ENCODE measurements at regions not wholly inside any gene's neighbourhood (a gene's known extent, or its start where the extent isn't known, plus 50 kb on each side); places are given as distances from the start of the nearest gene placed in this dataset.

- FAIRE-seq = no peak
- no peak for DNase-seq (ENCODE audit: insufficient read length, low spot score)
- no peak for TF ChIP-seq POLR2A (IDR thresholded peaks at IDR 0.05; ENCODE audit: low read depth, low read length)
These were observed 202.4 kb downstream of the INSIG2 start for GRCh38 chr2:118290411-118291250.

- no peak for TF ChIP-seq POLR2A (IDR thresholded peaks at IDR 0.05; ENCODE audit: low read depth, low read length)
- no peak for DNase-seq (ENCODE audit: insufficient read length, low spot score)
- FAIRE-seq = no peak
These were observed 190.7 kb downstream of the INSIG2 start for GRCh38 chr2:118279005-118279404.

- no peak for DNase-seq (ENCODE audit: insufficient read length, low spot score)
- no peak for FAIRE-seq
- no peak for TF ChIP-seq POLR2A (IDR thresholded peaks at IDR 0.05; ENCODE audit: low read depth, low read length)
These were observed 189.8 kb downstream of the INSIG2 start for GRCh38 chr2:118278046-118278445.

- DNase-seq (ENCODE audit: insufficient read length, low spot score) = no peak
- no peak for FAIRE-seq
- TF ChIP-seq POLR2A (IDR thresholded peaks at IDR 0.05; ENCODE audit: low read depth, low read length) = no peak
These were observed 186.7 kb downstream of the INSIG2 start for GRCh38 chr2:118274841-118275510.

- FAIRE-seq (no peak), DNase-seq (ENCODE audit: insufficient read length, low spot score) (no peak)
- no peak for TF ChIP-seq POLR2A (IDR thresholded peaks at IDR 0.05; ENCODE audit: low read depth, low read length)
These were observed 184.1 kb downstream of the INSIG2 start for GRCh38 chr2:118272391-118272790.

- no peak for DNase-seq (ENCODE audit: insufficient read length, low spot score)
- no peak for TF ChIP-seq POLR2A (IDR thresholded peaks at IDR 0.05; ENCODE audit: low read depth, low read length)
- FAIRE-seq = no peak
These were observed 181.3 kb downstream of the INSIG2 start for GRCh38 chr2:118269408-118270051.

- no peak for FAIRE-seq
- DNase-seq (ENCODE audit: insufficient read length, low spot score) = no peak
These were observed 180.0 kb downstream of the INSIG2 start for GRCh38 chr2:118268268-118268667.

GRCh38 chr2:118265873-118266455, 177.7 kb downstream of the INSIG2 start:
- no peak for FAIRE-seq

More at GRCh38 chr2:118268268-118268667, 180.0 kb downstream of the INSIG2 start:
- TF ChIP-seq POLR2A (IDR thresholded peaks at IDR 0.05; ENCODE audit: low read depth, low read length) = no peak

GRCh38 chr2:118264232-118264990, 176.1 kb downstream of the INSIG2 start:
- DNase-seq (ENCODE audit: insufficient read length, low spot score) = no peak

More at GRCh38 chr2:118265873-118266455, 177.7 kb downstream of the INSIG2 start:
- TF ChIP-seq POLR2A (IDR thresholded peaks at IDR 0.05; ENCODE audit: low read depth, low read length) = no peak
- no peak for DNase-seq (ENCODE audit: insufficient read length, low spot score)

GRCh38 chr2:118257696-118258095, 169.4 kb downstream of the INSIG2 start:
- FAIRE-seq (no peak), DNase-seq (ENCODE audit: insufficient read length, low spot score) (no peak)
- TF ChIP-seq POLR2A (IDR thresholded peaks at IDR 0.05; ENCODE audit: low read depth, low read length) = no peak

More at GRCh38 chr2:118264232-118264990, 176.1 kb downstream of the INSIG2 start:
- no peak for FAIRE-seq
- no peak for TF ChIP-seq POLR2A (IDR thresholded peaks at IDR 0.05; ENCODE audit: low read depth, low read length)

GRCh38 chr2:118255771-118256372, 167.6 kb downstream of the INSIG2 start:
- no peak for TF ChIP-seq POLR2A (IDR thresholded peaks at IDR 0.05; ENCODE audit: low read depth, low read length)
- FAIRE-seq = no peak
- no peak for DNase-seq (ENCODE audit: insufficient read length, low spot score)

GRCh38 chr2:118255301-118255700, 167.0 kb downstream of the INSIG2 start:
- FAIRE-seq (no peak), DNase-seq (ENCODE audit: insufficient read length, low spot score) (no peak)
- no peak for TF ChIP-seq POLR2A (IDR thresholded peaks at IDR 0.05; ENCODE audit: low read depth, low read length)

GRCh38 chr2:118254116-118254515, 165.8 kb downstream of the INSIG2 start:
- DNase-seq (ENCODE audit: insufficient read length, low spot score) = no peak
- no peak for FAIRE-seq
- TF ChIP-seq POLR2A (IDR thresholded peaks at IDR 0.05; ENCODE audit: low read depth, low read length) = no peak

Measured in H54 (cell line).